H1 (cell line): ENCODE measurements at regions not wholly inside any gene's neighbourhood (a gene's known extent, or its start where the extent isn't known, plus 50 kb on each side); places are given as distances from the start of the nearest gene placed in this dataset.

ENCODE experiments used
- CTCF ChIA-PET: fragments of 300-600 bp; sonication (Branson Sonifier 250); formaldehyde crosslinking; loops from one replicate; lab custom pipeline; 2021; ENCODE audit not compliant: partially characterized antibody; lab: Charles Lee
- POLR2A ChIA-PET: fragments of 300-600 bp; sonication (Branson Sonifier 250); formaldehyde crosslinking; loops from one replicate; lab custom pipeline; 2021; ENCODE audit warnings: inconsistent platforms; ENCODE audit not compliant: partially characterized antibody; lab: Charles Lee
- DNase-seq, 2 experiments: peaks; one replicate each; pipeline versions ENCODE4 v3.0.0 to v3.0.0-alpha.2; 2010 to 2022; ENCODE audit warnings: low spot score in 2 of 2, low read depth in 1 of 2, mixed read lengths in 1 of 2
- FAIRE-seq: peaks from 2 replicates; lab custom pipeline; 2011; peaks lifted over from hg19 to GRCh38; lab: Jason Lieb, UNC
- H2AFZ ChIP-seq: 2 replicates; pipeline ENCODE4 v1.8.1; 2012; ENCODE audit warnings: low read length, inconsistent platforms
- H2AK5ac ChIP-seq: 2 replicates; pipeline ENCODE4 v1.6.1; 2013; ENCODE audit warnings: low read depth, low read length
- H2BK120ac ChIP-seq: replicated peaks from 2 replicates; pipeline ENCODE3; 2013; ENCODE audit warnings: low read depth, low read length, inconsistent platforms
- H2BK12ac ChIP-seq: 2 replicates; pipeline ENCODE4 v1.6.1; 2013; ENCODE audit warnings: low read depth, low read length
- H2BK15ac ChIP-seq: 2 replicates; pipeline ENCODE4 v1.6.1; 2013; ENCODE audit warnings: low read length
- H2BK20ac ChIP-seq: 2 replicates; pipeline ENCODE4 v1.6.1; 2013; ENCODE audit warnings: low read length
- H2BK5ac ChIP-seq: 2 replicates; pipeline ENCODE4 v1.6.1; 2013; ENCODE audit warnings: low read depth, low read length
- H3K14ac ChIP-seq: 2 replicates; pipeline ENCODE4 v1.6.1; 2013; ENCODE audit warnings: inconsistent platforms; ENCODE audit not compliant: insufficient read length
- H3K18ac ChIP-seq: 2 replicates; pipeline ENCODE4 v1.6.1; 2013; ENCODE audit warnings: low read length; ENCODE audit errors: extremely low read depth
- H3K23ac ChIP-seq: 2 replicates; pipeline ENCODE4 v1.6.1; 2013; ENCODE audit warnings: inconsistent platforms; ENCODE audit not compliant: insufficient read length
- H3K23me2 ChIP-seq: 2 replicates; pipeline ENCODE4 v1.6.1; 2013; ENCODE audit warnings: low read depth, low read length
- H3K27ac ChIP-seq: 2 replicates; pipeline ENCODE4 v1.6.1; 2011; ENCODE audit warnings: low read depth, low read length, inconsistent platforms
- H3K27me3 ChIP-seq, 4 experiments: replicated peaks in 1 of 4; 1 replicate in 1 of 4; 2 replicates in 3 of 4; pipeline versions ENCODE4 v1.6.1 to v1.8.1; 2011 to 2013; ENCODE audit warnings: low read length in 3 of 4, mild to moderate bottlenecking in 3 of 4, inconsistent platforms in 2 of 4, mixed read lengths in 2 of 4, moderate library complexity in 1 of 4; ENCODE audit not compliant: control insufficient read depth in 3 of 4, insufficient read depth in 3 of 4; ENCODE audit errors: extremely low read depth in 1 of 4
- H3K36me3 ChIP-seq, 4 experiments: 2 replicates each; pipeline versions ENCODE4 v1.6.1 to v1.8.1; 2011 to 2013; ENCODE audit warnings: mild to moderate bottlenecking in 4 of 4, low read length in 3 of 4, moderate library complexity in 2 of 4, control low read depth in 1 of 4, inconsistent platforms in 1 of 4; ENCODE audit not compliant: insufficient read depth in 4 of 4, control insufficient read depth in 2 of 4
- H3K4ac ChIP-seq: replicated peaks from 2 replicates; pipeline ENCODE3; 2013; ENCODE audit warnings: low read length, low read depth, mixed read lengths, inconsistent platforms; ENCODE audit not compliant: insufficient read length
- H3K4me1 ChIP-seq, 4 experiments: replicated peaks in 1 of 4; 1 replicate in 1 of 4; 2 replicates in 3 of 4; pipeline versions ENCODE4 v1.6.1 to v1.8.1; 2011 to 2013; ENCODE audit warnings: low read length in 3 of 4, inconsistent platforms in 2 of 4, mixed read lengths in 1 of 4; ENCODE audit not compliant: insufficient read depth in 4 of 4, control insufficient read depth in 3 of 4
- H3K4me2 ChIP-seq, 2 experiments: 2 replicates each; pipeline versions ENCODE4 v1.6.1 to v1.8.1; 2011 to 2013; ENCODE audit warnings: low read depth in 2 of 2, low read length in 2 of 2, control low read depth in 1 of 2, inconsistent platforms in 1 of 2, mild to moderate bottlenecking in 1 of 2; ENCODE audit not compliant: insufficient read depth in 1 of 2
- H3K4me3 ChIP-seq, 4 experiments: fragments of 200-600, 300-600 bp in 1 of 4; sonication (generic), shearing (Covaris generic), sonication (Bioruptor Twin) in 1 of 4; 2 replicates each; pipeline versions ENCODE4 v1.5.1 to v1.8.1; 2011 to 2016; ENCODE audit warnings: low read length in 4 of 4, low read depth in 3 of 4, control low read depth in 2 of 4, inconsistent platforms in 2 of 4, mild to moderate bottlenecking in 2 of 4, mixed read lengths in 1 of 4, moderate library complexity in 1 of 4; ENCODE audit not compliant: insufficient read depth in 2 of 4; ENCODE audit errors: extremely low read depth in 1 of 4
- H3K56ac ChIP-seq: replicated peaks from 2 replicates; pipeline ENCODE3; 2013; ENCODE audit warnings: low read depth, mild to moderate bottlenecking, mixed read lengths, low read length, inconsistent platforms; ENCODE audit not compliant: insufficient read length
- H3K79me1 ChIP-seq: 2 replicates; pipeline ENCODE4 v1.6.1; 2013; ENCODE audit warnings: low read depth, low read length, control low read depth
- H3K79me2 ChIP-seq, 2 experiments: 2 replicates each; pipeline versions ENCODE4 v1.6.1 to v1.8.1; 2012 to 2013; ENCODE audit warnings: low read length in 2 of 2, mild to moderate bottlenecking in 2 of 2, inconsistent platforms in 1 of 2; ENCODE audit not compliant: insufficient read depth in 2 of 2, control insufficient read depth in 1 of 2
- H3K9ac ChIP-seq, 4 experiments: replicated peaks in 1 of 4; 1 replicate in 1 of 4; 2 replicates in 3 of 4; pipeline versions ENCODE4 v1.6.1 to v1.8.1; 2011 to 2013; ENCODE audit warnings: low read depth in 3 of 4, low read length in 3 of 4, control low read depth in 2 of 4, mild to moderate bottlenecking in 2 of 4, moderate library complexity in 2 of 4, inconsistent platforms in 1 of 4; ENCODE audit errors: extremely low read depth in 1 of 4
- H3K9me3 ChIP-seq, 2 experiments: 2 replicates each; pipeline versions ENCODE4 v1.6.1 to v1.8.1; 2012 to 2013; ENCODE audit warnings: mild to moderate bottlenecking in 2 of 2, moderate library complexity in 2 of 2, control low read depth in 1 of 2, inconsistent platforms in 1 of 2, low read depth in 1 of 2, low read length in 1 of 2, mixed read lengths in 1 of 2; ENCODE audit not compliant: insufficient read depth in 2 of 2
- H4K20me1 ChIP-seq, 2 experiments: replicated peaks in 1 of 2; 2 replicates each; pipeline versions ENCODE3 to v1.8.1; 2011 to 2013; ENCODE audit warnings: inconsistent platforms in 2 of 2, low read length in 2 of 2, mild to moderate bottlenecking in 1 of 2; ENCODE audit not compliant: insufficient read depth in 2 of 2, control insufficient read depth in 1 of 2
- H4K5ac ChIP-seq: 2 replicates; pipeline ENCODE4 v1.6.1; 2013; ENCODE audit warnings: low read length, low read depth, mixed read lengths, inconsistent platforms; ENCODE audit not compliant: insufficient read length
- H4K8ac ChIP-seq: 2 replicates; pipeline ENCODE4 v1.8.0; 2013; ENCODE audit warnings: mild to moderate bottlenecking, moderate library complexity, low read length, inconsistent platforms; ENCODE audit not compliant: insufficient read depth; ENCODE audit errors: extremely low read depth
- H4K91ac ChIP-seq: replicated peaks from 2 replicates; pipeline ENCODE3; 2013; ENCODE audit warnings: low read length, mixed read lengths, inconsistent platforms; ENCODE audit not compliant: insufficient read length
- ATF3 ChIP-seq: IDR thresholded peaks from 2 replicates; pipeline ENCODE4 v1.6.1; 2011; ENCODE audit warnings: low read depth, mild to moderate bottlenecking, low read length; ENCODE audit not compliant: insufficient read depth
- BACH1 ChIP-seq: IDR thresholded peaks from 2 replicates; pipeline ENCODE4 v1.6.1; 2012; ENCODE audit warnings: low read length, improper control_type of control experiment
- BCL11A ChIP-seq, 2 experiments: IDR thresholded peaks; one replicate each; pipeline ENCODE4 v1.6.1; 2011; ENCODE audit warnings: low read depth in 2 of 2, low read length in 2 of 2, mild to moderate bottlenecking in 2 of 2
- GABPA ChIP-seq: IDR thresholded peaks from 2 replicates; pipeline ENCODE4 v1.6.1; 2011; ENCODE audit warnings: mild to moderate bottlenecking, low read length, moderate library complexity, borderline replicate concordance; ENCODE audit not compliant: insufficient read depth
- HDAC6 ChIP-seq: IDR thresholded peaks from one replicate; pipeline ENCODE4 v1.7.1; 2012; ENCODE audit warnings: low read depth, mild to moderate bottlenecking, inconsistent platforms, low read length, moderate library complexity
- PHF8 ChIP-seq: fragments of 200-600 bp; sonication (generic); conservative IDR thresholded peaks from 2 replicates; pipeline ENCODE4 v1.7.1; 2012; ENCODE audit warnings: low read depth, mild to moderate bottlenecking, inconsistent platforms, low read length, moderate library complexity
- POU5F1 ChIP-seq: IDR thresholded peaks from 2 replicates; pipeline ENCODE4 v1.6.1; 2011; ENCODE audit warnings: low read depth, mild to moderate bottlenecking, low read length, moderate library complexity
- RAD21 ChIP-seq, 2 experiments: IDR thresholded peaks in 1 of 2; conservative IDR thresholded peaks in 1 of 2; 2 replicates each; pipeline ENCODE4 v1.6.1; 2011; ENCODE audit warnings: low read depth in 2 of 2, low read length in 2 of 2, improper control_type of control experiment in 1 of 2, inconsistent platforms in 1 of 2, mild to moderate bottlenecking in 1 of 2, moderate library complexity in 1 of 2
- SAP30 ChIP-seq: fragments of 300-600 bp; sonication (generic); IDR thresholded peaks from 2 replicates; pipeline ENCODE4 v1.7.1; 2012; ENCODE audit warnings: low read length, moderate library complexity, mild to moderate bottlenecking, inconsistent platforms; ENCODE audit not compliant: insufficient read depth, insufficient replicate concordance
- SIN3A ChIP-seq, 2 experiments: IDR thresholded peaks in 1 of 2; conservative IDR thresholded peaks in 1 of 2; 2 replicates each; pipeline ENCODE4 v1.6.1; 2011 to 2012; ENCODE audit warnings: low read length in 2 of 2, improper control_type of control experiment in 1 of 2, low read depth in 1 of 2, mild to moderate bottlenecking in 1 of 2
- SP1 ChIP-seq: IDR thresholded peaks from 2 replicates; pipeline ENCODE4 v1.6.1; 2011; ENCODE audit warnings: low read depth, low read length
- SRF ChIP-seq: IDR thresholded peaks from 2 replicates; pipeline ENCODE4 v1.6.1; 2011; ENCODE audit warnings: mild to moderate bottlenecking, low read depth, low read length, moderate library complexity
- TCF12 ChIP-seq: IDR thresholded peaks from 2 replicates; pipeline ENCODE4 v1.6.1; 2011; ENCODE audit warnings: low read depth, mild to moderate bottlenecking, low read length
- ZNF274 ChIP-seq: IDR thresholded peaks from 2 replicates; pipeline ENCODE4 v1.7.0; 2012; ENCODE audit warnings: low read length, borderline replicate concordance; ENCODE audit errors: extremely low read depth
- WGBS, 2 experiments: shearing (Covaris generic) in 1 of 2; methylation state at CpG; one replicate each; pipeline versions ENCODE4 v1.1.6 to v1.1.7; 2013 to 2015; ENCODE audit warnings: low lambda C conversion rate in 2 of 2, mixed read lengths in 2 of 2, inconsistent platforms in 1 of 2, low coverage in 1 of 2, missing lambda C conversion rate in 1 of 2; ENCODE audit not compliant: insufficient replicate concordance in 2 of 2, insufficient coverage in 1 of 2, insufficient read length in 1 of 2; ENCODE audit errors: extremely low coverage in 1 of 2, missing lambda C conversion rate in 1 of 2; 5-methylcytosine and 5-hydroxymethylcytosine counted together

GRCh38 chr21:38994042-38994441 lies 188.3 kb downstream of the ETS2 start:
- Histone ChIP-seq H2AFZ (no peak overlapping the region), H3K14ac (no peak overlapping the region), H3K23me2 (no peaks in the 10 kb centered on the region), H3K27ac (no peak overlapping the region), H3K4me1 (peaks cover 4 to 16% (median 11%) of the 10 kb centered on the region in 4 experiments; a peak in 6 of 7 replicates), H2BK120ac (no peak overlapping the region), H3K9me3 (no peaks in the 10 kb centered on the region), H4K5ac (no peak overlapping the region), H3K9ac (no peak overlapping the region), H4K20me1 (no peaks in the 10 kb centered on the region), H2BK12ac (no peak overlapping the region; the same call in 1 of the 2 replicates), H3K4me3 (no peak overlapping the region), H3K4ac (no peak overlapping the region), H3K18ac (no peak overlapping the region), H2BK20ac (no peak overlapping the region), H3K79me2 (no peaks in the 10 kb centered on the region), H3K4me2 (no peak overlapping the region), H3K56ac (no peak overlapping the region), H3K23ac (no peak overlapping the region), H3K27me3 (no peaks in the 10 kb centered on the region), H4K91ac (no peak overlapping the region), H3K36me3 (no peaks in the 10 kb centered on the region), H3K79me1 (no peaks in the 10 kb centered on the region), H4K8ac (no peak overlapping the region), H2BK15ac (no peak overlapping the region), H2AK5ac (no peak overlapping the region), H2BK5ac (no peak overlapping the region)
- DNase-seq (no peak), FAIRE-seq (no peak)
- POLR2A ChIA-PET, result interaction anchor here (0.9 to 1.2 kb wide), 2 partner anchors 24 to 32 kb away, joined by 3 read pairs; no protein-coding TSS in a partner anchor
- no peak for TF ChIP-seq ATF3
- no peak for TF ChIP-seq PHF8
- no peak for TF ChIP-seq SAP30
- TF ChIP-seq GABPA, result no peak
- TF ChIP-seq SRF, result no peak
- TF ChIP-seq SIN3A (conservative IDR thresholded peaks at IDR 0.05 in 1 of 2, IDR thresholded peaks at IDR 0.05 in 1 of 2; ENCODE audit: low read depth in 1 of 2, low read length in 2 of 2), result no peak
- TF ChIP-seq BCL11A (IDR thresholded peaks at IDR 0.05; ENCODE audit: low read depth in 2 of 2, low read length in 2 of 2), result no peak
- no peak for TF ChIP-seq HDAC6
- no peak for TF ChIP-seq BACH1
- TF ChIP-seq ZNF274, result no peak
- TF ChIP-seq SP1, result no peak
- no peak for TF ChIP-seq TCF12
- no peak for TF ChIP-seq POU5F1
- no peak for TF ChIP-seq RAD21 (IDR thresholded peaks at IDR 0.05 in 1 of 2, conservative IDR thresholded peaks at IDR 0.05 in 1 of 2; ENCODE audit: low read depth in 2 of 2, low read length in 2 of 2)
- WGBS, 2 experiments, result 84% methylated on average over 12 of the region's 12 CpGs; no CpG with 5 or more reads in 1 of the 2 experiments
- CTCF ChIA-PET, result interaction anchor here (0.6 to 1.4 kb wide), 6 partner anchors 10 to 43 kb away, joined by 3 to 5 read pairs (median 4); no protein-coding TSS in a partner anchor
